Activated CD4-positive, alpha-beta T cell treated with anti-CD3 and anti-CD28 coated beads for 36 hours (primary cell): ENCODE measurements at regions not wholly inside any gene's neighbourhood (a gene's known extent, or its start where the extent isn't known, plus 50 kb on each side); places are given as distances from the start of the nearest gene placed in this dataset.

Source experiments
- ATAC-seq: fragments of 200-7000 bp; cut with Tn5 transposase; one replicate; pipeline ENCODE4 v1.10.0; 2021; ENCODE audit warnings: mild to moderate bottlenecking, moderate library complexity
- CTCF ChIA-PET: fragments of 350-600 bp; sonication (Branson Sonifier 250); formaldehyde crosslinking; loops from one replicate; lab custom pipeline; 2021; ENCODE audit warnings: antibody characterized with exemption; lab: Charles Lee
- POLR2A ChIA-PET: fragments of 350-600 bp; sonication (Branson Sonifier 250); formaldehyde crosslinking; loops from one replicate; lab custom pipeline; 2021; ENCODE audit warnings: antibody characterized with exemption, inconsistent platforms; lab: Charles Lee
- DNase-seq: peaks from one replicate; pipeline ENCODE4 v3.0.0-alpha.2; 2020
- H3K27ac Mint-ChIP-seq: one replicate; pipeline ENCODE4 v1.8.0; 2021; ENCODE audit warnings: mixed read lengths
- H3K27me3 Mint-ChIP-seq: one replicate; pipeline ENCODE4 v1.8.0; 2021; ENCODE audit warnings: mixed read lengths
- H3K36me3 Mint-ChIP-seq: one replicate; pipeline ENCODE4 v1.8.0; 2021; ENCODE audit warnings: low read depth, mixed read lengths
- H3K4me1 Mint-ChIP-seq: one replicate; pipeline ENCODE4 v1.8.0; 2021; ENCODE audit warnings: mixed read lengths
- H3K4me3 Mint-ChIP-seq: one replicate; pipeline ENCODE4 v1.8.0; 2021; ENCODE audit warnings: mild to moderate bottlenecking, moderate library complexity, mixed read lengths
- H3K9me3 Mint-ChIP-seq: one replicate; pipeline ENCODE4 v1.8.0; 2021; ENCODE audit warnings: low read depth, mixed read lengths
- intact Hi-C, 2 experiments: fragments of 100-400 bp; cut with DNase I in 1 of 2; cut with micrococcal nuclease in 1 of 2; formaldehyde crosslinking; loops; one replicate each; pipeline versions ENCODE4 v1.14.2 to v1.15.1; 2022 to 2024; cut with DNase I, micrococcal nuclease

- H3K4me3 Mint-ChIP-seq, result no peak overlapping the region
- intact Hi-C loops, result no loop called here
- no peak for ATAC-seq
- ChIA-PET CTCF (interaction anchor here (0.8 kb wide), 1 partner anchor 241 kb away, joined by 3 read pairs; no protein-coding TSS in a partner anchor), POLR2A (no interaction called here)
- H3K9me3 Mint-ChIP-seq, result no peaks in the 10 kb centered on the region
- peaks cover 7% of the 10 kb centered on the region for H3K27me3 Mint-ChIP-seq
- H3K4me1 Mint-ChIP-seq, result no peaks in the 10 kb centered on the region
- no peaks in the 10 kb centered on the region for H3K36me3 Mint-ChIP-seq
- no peak overlapping the region for H3K27ac Mint-ChIP-seq
- DNase-seq, result no peak
Observed at GRCh38 chr15:100764778-100765466, 114.7 kb upstream of the ALDH1A3 start.

- Mint-ChIP-seq H3K27ac (no peak overlapping the region), H3K4me1 (no peaks in the 10 kb centered on the region), H3K27me3 (peaks cover 7% of the 10 kb centered on the region), H3K9me3 (no peaks in the 10 kb centered on the region), H3K4me3 (no peak overlapping the region), H3K36me3 (no peaks in the 10 kb centered on the region)
- ChIA-PET POLR2A (no interaction called here), CTCF (interaction anchor here (0.8 kb wide), 1 partner anchor 241 kb away, joined by 3 read pairs; no protein-coding TSS in a partner anchor)
- DNase-seq, result no peak
- intact Hi-C loops, result no loop called here
- no peak for ATAC-seq
Observed at GRCh38 chr15:100765467-100766241, 114.0 kb upstream of the ALDH1A3 start.

DNA sequence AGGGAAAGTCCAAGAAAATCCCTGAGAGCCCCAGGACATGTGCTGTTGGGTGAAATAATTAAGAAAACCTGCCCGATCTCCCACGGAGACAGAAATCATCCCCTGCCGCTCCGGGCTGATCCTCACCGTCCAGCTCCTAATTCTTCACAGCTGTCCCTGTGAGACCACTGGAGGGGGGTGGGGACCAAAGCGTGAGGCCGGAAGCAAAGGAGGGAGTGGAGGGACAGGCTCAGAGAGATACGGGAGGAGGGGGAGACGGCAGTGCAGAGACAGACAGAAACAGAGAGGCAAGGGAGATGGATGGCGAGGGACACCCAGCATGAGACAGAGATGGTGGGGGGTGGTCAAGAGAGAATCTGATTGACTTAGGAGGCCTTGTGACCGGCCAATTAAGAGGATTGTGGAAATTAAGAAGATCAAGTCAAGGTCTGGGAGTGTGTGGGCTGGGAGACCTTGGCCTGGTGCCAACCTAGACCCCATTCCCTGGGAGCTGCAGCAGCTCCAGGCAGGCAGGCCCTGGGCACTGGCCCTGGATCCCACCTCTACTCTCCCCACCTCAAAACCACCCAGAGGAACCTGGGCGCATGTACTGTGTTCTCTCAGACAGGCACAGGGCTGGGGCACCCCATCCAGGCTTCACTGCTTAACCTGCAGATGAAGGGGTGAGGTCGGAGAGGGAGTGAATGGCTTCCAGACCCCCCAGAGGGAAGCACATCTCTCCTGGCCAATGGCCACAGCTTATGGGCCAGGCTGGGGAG lies 113.2 kb upstream of the ALDH1A3 start:
- H3K9me3 Mint-ChIP-seq, result no peaks in the 10 kb centered on the region
- CTCF ChIA-PET, result interaction anchor here (0.8 kb wide), 1 partner anchor 240 kb away, joined by 3 read pairs; no protein-coding TSS in a partner anchor
- ATAC-seq (no peak), DNase-seq (no peak)
- intact Hi-C loops, result no loop called here
- H3K4me1 Mint-ChIP-seq, result no peaks in the 10 kb centered on the region
- POLR2A ChIA-PET, result no interaction called here
- H3K36me3 Mint-ChIP-seq, result no peaks in the 10 kb centered on the region
- no peak overlapping the region for H3K4me3 Mint-ChIP-seq
- peaks cover 9% of the 10 kb centered on the region for H3K27me3 Mint-ChIP-seq
- no peak overlapping the region for H3K27ac Mint-ChIP-seq

DNA sequence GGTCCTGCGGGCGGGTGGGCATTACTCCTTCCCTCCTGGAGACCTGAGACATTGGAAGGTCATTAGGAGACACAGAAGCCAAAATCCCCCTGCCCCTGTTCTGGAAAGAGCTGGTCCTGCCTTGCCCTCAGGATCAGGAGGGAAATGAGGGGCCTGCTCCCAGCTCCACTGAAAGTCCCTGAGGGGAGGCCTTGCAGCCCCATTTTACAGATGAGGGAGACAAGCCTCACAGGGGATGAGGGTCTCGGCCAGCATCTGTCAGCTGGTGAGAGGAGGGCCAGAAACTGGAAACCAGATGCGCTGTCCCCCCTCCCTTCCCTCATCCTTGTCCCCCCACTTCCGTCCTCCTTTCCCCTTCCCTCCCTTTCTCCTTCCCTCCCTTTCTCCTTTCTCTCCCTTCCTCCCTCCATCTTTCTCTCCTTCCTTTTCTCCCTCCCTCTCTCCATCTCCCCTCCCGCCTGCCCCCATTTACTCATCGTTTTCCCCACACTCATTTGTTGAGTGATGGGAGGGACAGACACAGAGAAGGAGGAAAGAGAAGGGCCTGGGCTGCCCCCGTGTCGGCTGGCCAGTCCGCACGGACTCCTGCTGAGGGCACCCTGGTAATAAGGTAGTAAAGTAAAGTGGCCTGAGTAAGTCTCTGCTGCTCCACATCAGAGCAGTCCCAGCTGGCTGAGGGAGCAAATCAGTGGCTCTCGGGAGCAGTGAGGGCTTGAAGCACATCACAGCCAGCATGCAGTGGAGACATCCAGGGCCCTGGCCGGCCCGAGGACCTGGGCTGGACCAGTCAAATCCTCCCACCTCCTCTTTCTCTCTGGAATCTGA lies 112.4 kb upstream of the ALDH1A3 start:
- H3K27me3 Mint-ChIP-seq, result peaks cover 5% of the 10 kb centered on the region
- no peaks in the 10 kb centered on the region for H3K9me3 Mint-ChIP-seq
- ATAC-seq (no peak), DNase-seq (no peak)
- no peaks in the 10 kb centered on the region for H3K36me3 Mint-ChIP-seq
- no peak overlapping the region for H3K4me3 Mint-ChIP-seq
- H3K4me1 Mint-ChIP-seq, result no peaks in the 10 kb centered on the region
- ChIA-PET POLR2A (no interaction called here), CTCF (no interaction called here)
- intact Hi-C loops, result no loop called here
- no peak overlapping the region for H3K27ac Mint-ChIP-seq

- ChIA-PET CTCF (no interaction called here), POLR2A (no interaction called here)
- intact Hi-C loops, result no loop called here
- Mint-ChIP-seq H3K27me3 (peaks cover 7% of the 10 kb centered on the region), H3K36me3 (no peaks in the 10 kb centered on the region), H3K9me3 (no peaks in the 10 kb centered on the region), H3K4me1 (no peaks in the 10 kb centered on the region), H3K27ac (no peak overlapping the region), H3K4me3 (no peak overlapping the region)
- ATAC-seq (no peak), DNase-seq (no peak)
Observed at GRCh38 chr15:100768501-100768931, 111.1 kb upstream of the ALDH1A3 start.

GRCh38 chr15:100769043-100769974 lies 110.3 kb upstream of the ALDH1A3 start:
- ChIA-PET CTCF (interaction anchor here (0.6 to 0.9 kb wide), 2 partner anchors 12 to 34 kb away, joined by 3 read pairs; no protein-coding TSS in a partner anchor), POLR2A (no interaction called here)
- intact Hi-C loops, result no loop called here
- Mint-ChIP-seq H3K27ac (no peak overlapping the region), H3K4me3 (no peak overlapping the region), H3K4me1 (no peaks in the 10 kb centered on the region), H3K9me3 (no peaks in the 10 kb centered on the region), H3K36me3 (no peaks in the 10 kb centered on the region), H3K27me3 (peaks cover 7% of the 10 kb centered on the region)
- DNase-seq, result no peak
- no peak for ATAC-seq

DNA sequence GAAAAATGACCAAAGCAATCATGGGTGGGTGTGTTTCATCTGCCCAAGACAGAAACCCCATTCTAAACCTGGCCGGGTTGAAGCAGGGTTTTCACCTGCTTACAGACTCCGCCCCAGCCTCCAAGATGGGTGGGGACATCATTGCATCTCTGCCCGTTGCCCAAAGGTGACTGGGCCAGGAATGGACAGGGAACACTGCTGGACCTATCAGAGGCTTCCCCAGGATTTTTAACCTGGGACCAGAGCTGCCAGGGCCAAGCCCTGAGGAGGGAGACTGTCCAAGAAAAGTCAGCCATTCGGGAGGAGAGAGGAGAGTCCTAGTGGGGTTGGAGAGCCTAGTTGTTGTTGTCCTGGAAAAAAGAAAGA lies 109.7 kb upstream of the ALDH1A3 start:
- Mint-ChIP-seq H3K36me3 (no peaks in the 10 kb centered on the region), H3K4me1 (no peaks in the 10 kb centered on the region), H3K27me3 (peaks cover 7% of the 10 kb centered on the region), H3K9me3 (no peaks in the 10 kb centered on the region), H3K4me3 (no peak overlapping the region), H3K27ac (no peak overlapping the region)
- ATAC-seq, result no peak
- intact Hi-C loops, result no loop called here
- POLR2A ChIA-PET, result no interaction called here
- CTCF ChIA-PET, result interaction anchor here (0.6 to 1.2 kb wide), 2 partner anchors 34 to 101 kb away, joined by 3 read pairs; no protein-coding TSS in a partner anchor
- DNase-seq, result no peak

- H3K27ac Mint-ChIP-seq, result no peak overlapping the region
- peaks cover under 1% of the 10 kb centered on the region for H3K9me3 Mint-ChIP-seq
- H3K4me3 Mint-ChIP-seq, result no peak overlapping the region
- peaks cover 7% of the 10 kb centered on the region for H3K27me3 Mint-ChIP-seq
- no peak for ATAC-seq
- H3K36me3 Mint-ChIP-seq, result no peaks in the 10 kb centered on the region
- ChIA-PET POLR2A (no interaction called here), CTCF (interaction anchor here (1.2 kb wide), 1 partner anchor 100 kb away, joined by 3 read pairs; no protein-coding TSS in a partner anchor)
- DNase-seq, result no peak
- H3K4me1 Mint-ChIP-seq, result no peaks in the 10 kb centered on the region
- intact Hi-C loops, result no loop called here
Observed at GRCh38 chr15:100770661-100771584, 108.7 kb upstream of the ALDH1A3 start.

DNA sequence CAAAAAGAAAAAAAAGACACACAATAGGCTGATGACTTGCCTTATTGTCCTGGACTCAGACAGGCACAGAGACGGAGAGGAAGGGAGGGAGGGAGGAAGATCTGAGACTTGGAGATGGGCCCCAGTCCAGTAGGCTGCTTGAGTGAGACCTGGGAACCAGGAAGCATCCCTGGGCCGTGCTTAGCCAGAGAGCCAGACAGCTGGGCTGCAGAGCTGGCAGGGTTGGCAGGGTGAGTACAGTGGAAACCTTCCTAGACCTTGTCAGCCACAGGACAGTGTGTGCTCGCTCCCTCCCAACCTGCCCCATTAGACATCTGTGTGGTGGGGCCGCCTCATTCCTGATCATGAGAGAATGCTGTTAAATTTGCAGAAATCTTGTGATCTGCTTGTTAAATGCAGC lies 107.9 kb upstream of the ALDH1A3 start:
- H3K4me1 Mint-ChIP-seq, result no peaks in the 10 kb centered on the region
- peaks cover 7% of the 10 kb centered on the region for H3K27me3 Mint-ChIP-seq
- H3K36me3 Mint-ChIP-seq, result no peaks in the 10 kb centered on the region
- H3K9me3 Mint-ChIP-seq, result peaks cover 3% of the 10 kb centered on the region
- ChIA-PET POLR2A (no interaction called here), CTCF (no interaction called here)
- H3K4me3 Mint-ChIP-seq, result no peak overlapping the region
- intact Hi-C loops, result no loop called here
- no peak for ATAC-seq
- no peak for DNase-seq
- no peak overlapping the region for H3K27ac Mint-ChIP-seq
